Mammary epithelial cell (primary cell): ENCODE measurements at regions not wholly inside any gene's neighbourhood (a gene's known extent, or its start where the extent isn't known, plus 50 kb on each side); places are given as distances from the start of the nearest gene placed in this dataset.

ENCODE experiments used
- EZH2 ChIP-seq: IDR thresholded peaks from 2 replicates; pipeline ENCODE4 v1.6.1; 2012; ENCODE audit warnings: low read length, inconsistent platforms, borderline replicate concordance
- TF ChIP-seq, protein P1 (sequence below), 2 donors: IDR thresholded peaks in 1 of 2; conservative IDR thresholded peaks in 1 of 2; 2 replicates each; pipeline ENCODE4 v1.5.1; 2011 to 2012; ENCODE audit warnings: inconsistent platforms in 2 of 2, low read length in 2 of 2, mild to moderate bottlenecking in 2 of 2, control low read depth in 1 of 2, low read depth in 1 of 2; ENCODE audit not compliant: insufficient read depth in 1 of 2; ENCODE audit errors: extremely low read depth in 1 of 2

DNA sequence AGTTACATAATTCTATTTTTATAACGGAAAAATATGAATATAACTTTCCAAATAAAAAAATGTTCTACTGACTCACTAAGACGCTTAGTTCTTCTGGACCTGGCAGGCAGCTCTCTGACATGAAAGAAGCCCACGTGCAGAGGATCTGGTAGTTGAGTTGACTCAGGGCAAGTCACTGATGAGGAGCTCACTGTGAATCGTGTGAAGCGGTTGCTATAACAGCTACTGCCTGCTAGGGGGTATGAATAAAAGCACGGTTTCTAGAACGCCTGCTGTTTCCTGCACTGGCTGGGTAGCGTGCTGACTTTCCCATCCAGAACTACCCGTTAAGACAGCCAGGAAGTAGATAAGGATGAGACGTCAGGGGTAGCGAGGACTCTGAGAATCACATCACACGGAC lies 54.7 kb upstream of the WASF3 start:
- TF ChIP-seq, protein P1, sequence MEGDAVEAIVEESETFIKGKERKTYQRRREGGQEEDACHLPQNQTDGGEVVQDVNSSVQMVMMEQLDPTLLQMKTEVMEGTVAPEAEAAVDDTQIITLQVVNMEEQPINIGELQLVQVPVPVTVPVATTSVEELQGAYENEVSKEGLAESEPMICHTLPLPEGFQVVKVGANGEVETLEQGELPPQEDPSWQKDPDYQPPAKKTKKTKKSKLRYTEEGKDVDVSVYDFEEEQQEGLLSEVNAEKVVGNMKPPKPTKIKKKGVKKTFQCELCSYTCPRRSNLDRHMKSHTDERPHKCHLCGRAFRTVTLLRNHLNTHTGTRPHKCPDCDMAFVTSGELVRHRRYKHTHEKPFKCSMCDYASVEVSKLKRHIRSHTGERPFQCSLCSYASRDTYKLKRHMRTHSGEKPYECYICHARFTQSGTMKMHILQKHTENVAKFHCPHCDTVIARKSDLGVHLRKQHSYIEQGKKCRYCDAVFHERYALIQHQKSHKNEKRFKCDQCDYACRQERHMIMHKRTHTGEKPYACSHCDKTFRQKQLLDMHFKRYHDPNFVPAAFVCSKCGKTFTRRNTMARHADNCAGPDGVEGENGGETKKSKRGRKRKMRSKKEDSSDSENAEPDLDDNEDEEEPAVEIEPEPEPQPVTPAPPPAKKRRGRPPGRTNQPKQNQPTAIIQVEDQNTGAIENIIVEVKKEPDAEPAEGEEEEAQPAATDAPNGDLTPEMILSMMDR (conservative IDR thresholded peaks at IDR 0.05 in 1 of 2, IDR thresholded peaks at IDR 0.05 in 1 of 2; ENCODE audit: extremely low read depth in 1 of 2, insufficient read depth in 1 of 2, low read depth in 1 of 2, low read length in 2 of 2), result no peak
- no peak for TF ChIP-seq EZH2
